GM12892 (cell line): ENCODE measurements at regions not wholly inside any gene's neighbourhood (a gene's known extent, or its start where the extent isn't known, plus 50 kb on each side); places are given as distances from the start of the nearest gene placed in this dataset.

Source experiments
- POLR2A ChIP-seq: IDR thresholded peaks from 2 replicates; pipeline ENCODE4 v1.6.1; 2011; ENCODE audit warnings: low read depth, low read length, control low read depth
- POLR2AphosphoS5 ChIP-seq: IDR thresholded peaks from 2 replicates; pipeline ENCODE4 v1.6.1; 2011; ENCODE audit warnings: low read depth, low read length, control low read depth
- TAF1 ChIP-seq: IDR thresholded peaks from 2 replicates; pipeline ENCODE4 v1.6.1; 2011; ENCODE audit warnings: low read depth, mild to moderate bottlenecking, control low read depth, low read length, borderline replicate concordance

- TF ChIP-seq POLR2A: no peak
- no peak for TF ChIP-seq TAF1
- no peak for TF ChIP-seq POLR2AphosphoS5
Measured at GRCh38 chrX:33416273-33416805, 205.0 kb upstream of the DMD start.
